ENCODE measurements at regions not wholly inside any gene's neighbourhood (a gene's known extent, or its start where the extent isn't known, plus 50 kb on each side); places are given as distances from the start of the nearest gene placed in this dataset.

GRCh38 chr19:31517224-31518180 lies 168.3 kb upstream of the TSHZ3 start:
- TF ChIP-seq CTCF (conservative IDR thresholded peaks at IDR 0.05; ENCODE audit: low read length) (no peak), EZH2phosphoT487 (IDR thresholded peaks at IDR 0.05; ENCODE audit: borderline replicate concordance, low read depth, low read length) (no peak)
